HEK293 (cell line): ENCODE measurements at regions not wholly inside any gene's neighbourhood (a gene's known extent, or its start where the extent isn't known, plus 50 kb on each side); places are given as distances from the start of the nearest gene placed in this dataset.

Source experiments
- CTCF ChIP-seq: fragments of 450-650 bp; formaldehyde crosslinking; IDR thresholded peaks from 2 replicates; pipeline ENCODE4 v1.5.1; 2016; ENCODE audit warnings: missing biosample characterization, missing genetic modification characterization
- MYNN ChIP-seq: fragments of 450-650 bp; formaldehyde crosslinking; IDR thresholded peaks from 2 replicates; pipeline ENCODE4 v1.5.1; 2016; ENCODE audit warnings: missing biosample characterization, missing genetic modification characterization, borderline replicate concordance
- YY1 ChIP-seq: fragments of 450-650 bp; formaldehyde crosslinking; IDR thresholded peaks from 2 replicates; pipeline ENCODE4 v1.5.1; 2018; ENCODE audit warnings: missing biosample characterization, missing genetic modification characterization
- ZBTB44 ChIP-seq: fragments of 450-650 bp; IDR thresholded peaks from 2 replicates; pipeline ENCODE4 v1.5.1; 2018; ENCODE audit warnings: missing biosample characterization, mild to moderate bottlenecking, missing genetic modification characterization
- ZNF610 ChIP-seq: fragments of 450-650 bp; formaldehyde crosslinking; IDR thresholded peaks from 2 replicates; pipeline ENCODE4 v1.5.1; 2016; ENCODE audit warnings: missing biosample characterization, missing genetic modification characterization, borderline replicate concordance
- ZSCAN16 ChIP-seq: fragments of 450-650 bp; formaldehyde crosslinking; IDR thresholded peaks from 2 replicates; pipeline ENCODE4 v1.5.1; 2016; ENCODE audit warnings: missing biosample characterization, missing genetic modification characterization
- TF ChIP-seq, protein P1 (sequence below): IDR thresholded peaks from 2 replicates; pipeline ENCODE4 v1.6.1; 2011; ENCODE audit warnings: mild to moderate bottlenecking, low read depth, low read length, borderline replicate concordance

DNA sequence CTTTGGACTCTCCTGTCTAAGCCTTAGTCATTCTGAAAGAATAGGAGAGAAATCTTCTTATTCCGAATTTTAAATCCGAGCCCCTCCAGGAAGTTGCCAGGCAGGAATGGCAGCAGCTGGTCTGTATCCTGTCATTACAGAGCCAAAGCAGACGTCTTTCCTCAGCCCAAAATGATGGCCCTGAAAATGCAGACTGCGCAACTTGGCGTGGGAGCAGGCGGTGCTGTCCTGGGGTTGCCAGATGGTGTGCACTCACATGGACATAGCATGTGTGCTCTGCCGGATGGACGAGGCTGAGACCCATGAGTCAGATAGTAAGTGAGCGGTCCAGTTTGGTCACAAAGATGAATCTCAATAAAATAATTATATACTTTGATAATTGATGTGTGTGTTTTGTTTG lies 410.4 kb downstream of the KCTD16 start:
- TF ChIP-seq CTCF (tag by site-specific recombination) = no peak
- no peak for TF ChIP-seq MYNN (tag by site-specific recombination)
- no peak for TF ChIP-seq ZSCAN16
- no peak for TF ChIP-seq YY1
- no peak for TF ChIP-seq ZBTB44 (tag by site-specific recombination)
- TF ChIP-seq, protein P1, sequence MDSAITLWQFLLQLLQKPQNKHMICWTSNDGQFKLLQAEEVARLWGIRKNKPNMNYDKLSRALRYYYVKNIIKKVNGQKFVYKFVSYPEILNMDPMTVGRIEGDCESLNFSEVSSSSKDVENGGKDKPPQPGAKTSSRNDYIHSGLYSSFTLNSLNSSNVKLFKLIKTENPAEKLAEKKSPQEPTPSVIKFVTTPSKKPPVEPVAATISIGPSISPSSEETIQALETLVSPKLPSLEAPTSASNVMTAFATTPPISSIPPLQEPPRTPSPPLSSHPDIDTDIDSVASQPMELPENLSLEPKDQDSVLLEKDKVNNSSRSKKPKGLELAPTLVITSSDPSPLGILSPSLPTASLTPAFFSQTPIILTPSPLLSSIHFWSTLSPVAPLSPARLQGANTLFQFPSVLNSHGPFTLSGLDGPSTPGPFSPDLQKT = no peak
- no peak for TF ChIP-seq ZNF610
